B cell (primary cell): ENCODE measurements at regions not wholly inside any gene's neighbourhood (a gene's known extent, or its start where the extent isn't known, plus 50 kb on each side); places are given as distances from the start of the nearest gene placed in this dataset.

Experiments used
- ATAC-seq: fragments of 200-7000 bp; cut with Tn5 transposase; one replicate; pipeline ENCODE4 v1.10.0; 2021; ENCODE audit warnings: low read depth, mild to moderate bottlenecking, moderate number of reproducible peaks, moderate library complexity
- CTCF ChIA-PET: fragments of 350-600 bp; sonication (Branson Sonifier 250); formaldehyde crosslinking; loops from one replicate; lab custom pipeline; 2021; ENCODE audit warnings: antibody characterized with exemption, inconsistent platforms; lab: Charles Lee
- POLR2A ChIA-PET: fragments of 350-600 bp; sonication (Branson Sonifier 250); formaldehyde crosslinking; loops from one replicate; lab custom pipeline; 2021; ENCODE audit warnings: antibody characterized with exemption; lab: Charles Lee
- DNase-seq: peaks from one replicate; pipeline ENCODE4 v3.0.0; 2013
- H2AFZ ChIP-seq: 2 replicates; pipeline ENCODE4 v1.6.1; 2012; ENCODE audit warnings: mild to moderate bottlenecking, low read depth, low read length; ENCODE audit not compliant: insufficient read depth, poor library complexity, severe bottlenecking
- H3K27ac ChIP-seq, 2 donors: 1 replicate in 1 of 2; 2 replicates in 1 of 2; pipeline ENCODE4 v1.5.1; 2012 to 2013; ENCODE audit warnings: low read length in 2 of 2, mild to moderate bottlenecking in 2 of 2, moderate library complexity in 1 of 2
- H3K27me3 ChIP-seq, 4 experiments: fragments of 200-600 bp in 1 of 4; sonication (generic) in 1 of 4; replicated peaks in 1 of 4; 1 replicate in 2 of 4; 2 replicates in 2 of 4; pipeline versions ENCODE4 v1.6.1 to v1.7.0; 2013 to 2016; ENCODE audit warnings: low read length in 3 of 4, mild to moderate bottlenecking in 2 of 4, mixed read lengths in 1 of 4, moderate library complexity in 1 of 4; ENCODE audit not compliant: insufficient read depth in 4 of 4, control insufficient read depth in 3 of 4; ENCODE audit errors: control extremely low read depth in 1 of 4
- H3K36me3 ChIP-seq, 2 experiments: replicated peaks in 1 of 2; 1 replicate in 1 of 2; 2 replicates in 1 of 2; pipeline versions ENCODE4 v1.6.1 to v1.7.1; 2013; ENCODE audit warnings: low read length in 1 of 2; ENCODE audit not compliant: insufficient read depth in 2 of 2, control insufficient read depth in 1 of 2; ENCODE audit errors: control extremely low read depth in 1 of 2, extremely low read depth in 1 of 2
- H3K4me1 ChIP-seq, 2 donors: fragments of 200-600 bp in 1 of 2; sonication (generic) in 1 of 2; 1 replicate in 1 of 2; 2 replicates in 1 of 2; pipeline versions ENCODE4 v1.5.1 to v1.6.1; 2013 to 2017; ENCODE audit warnings: low read length in 2 of 2; ENCODE audit not compliant: control insufficient read depth in 2 of 2, insufficient read depth in 2 of 2
- H3K4me2 ChIP-seq: replicated peaks from 2 replicates; pipeline ENCODE3; 2012; ENCODE audit warnings: mild to moderate bottlenecking, low read depth, low read length; ENCODE audit not compliant: poor library complexity, severe bottlenecking
- H3K4me3 ChIP-seq, 5 experiments: fragments of 200-600 bp in 1 of 5; sonication (generic) in 1 of 5; 1 replicate in 3 of 5; 2 replicates in 2 of 5; pipeline versions ENCODE4 v1.5.1 to v1.7.0; 2011 to 2016; ENCODE audit warnings: low read length in 4 of 5, mild to moderate bottlenecking in 4 of 5, low read depth in 2 of 5, control low read depth in 1 of 5, moderate library complexity in 1 of 5; ENCODE audit not compliant: insufficient read depth in 1 of 5; ENCODE audit errors: control extremely low read depth in 1 of 5, extremely low read depth in 1 of 5
- H3K79me2 ChIP-seq: fragments of 200-600 bp; sonication (generic); one replicate; pipeline ENCODE4 v1.6.0; 2016; ENCODE audit warnings: low read length; ENCODE audit not compliant: control insufficient read depth, insufficient read depth
- H3K9ac ChIP-seq: fragments of 200-600 bp; sonication (generic); 2 replicates; pipeline ENCODE4 v1.6.1; 2017; ENCODE audit warnings: mild to moderate bottlenecking, low read length, moderate library complexity
- H3K9me3 ChIP-seq, 3 donors: one replicate each; pipeline versions ENCODE4 v1.6.1 to v1.7.1; 2013; ENCODE audit warnings: low read length in 2 of 3; ENCODE audit not compliant: control insufficient read depth in 2 of 3, insufficient read depth in 1 of 3; ENCODE audit errors: control extremely low read depth in 1 of 3
- H4K20me1 ChIP-seq: 2 replicates; pipeline ENCODE4 v1.6.0; 2012; ENCODE audit warnings: mild to moderate bottlenecking, low read length; ENCODE audit not compliant: insufficient read depth, control insufficient read depth, poor library complexity, severe bottlenecking
- H3K27ac Mint-ChIP-seq: one replicate; pipeline ENCODE4 v1.8.0; 2021; ENCODE audit warnings: mixed read lengths
- H3K27me3 Mint-ChIP-seq: one replicate; pipeline ENCODE4 v1.8.0; 2021; ENCODE audit warnings: mixed read lengths
- H3K4me1 Mint-ChIP-seq: one replicate; pipeline ENCODE4 v1.8.0; 2021; ENCODE audit warnings: mixed read lengths
- H3K4me3 Mint-ChIP-seq: one replicate; pipeline ENCODE4 v1.8.0; 2021; ENCODE audit warnings: mixed read lengths
- H3K9me3 Mint-ChIP-seq: one replicate; pipeline ENCODE4 v1.8.0; 2022; ENCODE audit warnings: mixed read lengths; ENCODE audit not compliant: insufficient read depth
- EZH2 ChIP-seq: IDR thresholded peaks from 2 replicates; pipeline ENCODE4 v1.6.1; 2012; ENCODE audit warnings: borderline replicate concordance, low read depth, mild to moderate bottlenecking, moderate library complexity, low read length; ENCODE audit not compliant: insufficient read depth, poor library complexity, severe bottlenecking
- WGBS: methylation state at CpG from one replicate; pipeline ENCODE4 v1.1.5; 2013; ENCODE audit warnings: missing lambda C conversion rate; ENCODE audit not compliant: insufficient coverage; 5-methylcytosine and 5-hydroxymethylcytosine counted together
- intact Hi-C: fragments of 100-400 bp; cut with micrococcal nuclease; formaldehyde crosslinking; loops from one replicate; pipeline ENCODE4 v1.10.0; 2022
- TF ChIP-seq, protein P1 (sequence below): fragments of 200-600 bp; IDR thresholded peaks from one replicate; pipeline ENCODE4 v1.8.0; 2022; ENCODE audit warnings: antibody characterized with exemption, mild to moderate bottlenecking

DNA sequence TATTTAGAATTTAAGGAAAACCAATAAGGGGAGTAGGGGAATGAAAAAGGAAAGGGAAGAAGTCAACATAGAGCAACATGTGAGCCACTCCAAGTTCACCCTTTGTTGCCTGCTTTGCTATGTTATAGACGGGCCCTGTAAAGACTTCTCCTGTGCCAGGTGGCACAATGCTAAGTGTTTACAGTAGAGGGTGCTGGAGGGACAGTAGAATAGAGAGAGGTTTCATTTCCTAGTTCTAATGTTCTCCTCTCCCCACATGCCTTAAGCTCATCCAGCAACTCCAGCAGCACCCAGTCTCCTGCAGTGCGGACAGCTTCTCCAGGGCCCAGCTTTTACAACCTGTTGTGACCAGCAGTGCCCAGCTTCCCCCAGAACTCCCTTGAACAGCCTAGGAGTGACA is 468.0 kb downstream of the HS3ST3B1 start:
- ChIA-PET CTCF (no interaction called here), POLR2A (no interaction called here)
- 100% methylated on average over 1 of the region's 2 CpGs for WGBS
- no peak overlapping the region for H3K27ac Mint-ChIP-seq
- no peaks in the 10 kb centered on the region for H4K20me1 ChIP-seq
- no peaks in the 10 kb centered on the region for H3K4me1 Mint-ChIP-seq
- intact Hi-C loops = no loop called here
- no peaks in the 10 kb centered on the region for H3K27me3 ChIP-seq
- no peak overlapping the region for H3K4me3 Mint-ChIP-seq
- DNase-seq (no peak), ATAC-seq (no peak)
- H3K27ac ChIP-seq = no peak overlapping the region
- H3K36me3 ChIP-seq = no peaks in the 10 kb centered on the region
- no peaks in the 10 kb centered on the region for H3K79me2 ChIP-seq
- peaks cover 4% of the 10 kb centered on the region for H3K27me3 Mint-ChIP-seq
- H3K4me3 ChIP-seq = no peak overlapping the region
- no peak for TF ChIP-seq EZH2
- TF ChIP-seq, protein P1, sequence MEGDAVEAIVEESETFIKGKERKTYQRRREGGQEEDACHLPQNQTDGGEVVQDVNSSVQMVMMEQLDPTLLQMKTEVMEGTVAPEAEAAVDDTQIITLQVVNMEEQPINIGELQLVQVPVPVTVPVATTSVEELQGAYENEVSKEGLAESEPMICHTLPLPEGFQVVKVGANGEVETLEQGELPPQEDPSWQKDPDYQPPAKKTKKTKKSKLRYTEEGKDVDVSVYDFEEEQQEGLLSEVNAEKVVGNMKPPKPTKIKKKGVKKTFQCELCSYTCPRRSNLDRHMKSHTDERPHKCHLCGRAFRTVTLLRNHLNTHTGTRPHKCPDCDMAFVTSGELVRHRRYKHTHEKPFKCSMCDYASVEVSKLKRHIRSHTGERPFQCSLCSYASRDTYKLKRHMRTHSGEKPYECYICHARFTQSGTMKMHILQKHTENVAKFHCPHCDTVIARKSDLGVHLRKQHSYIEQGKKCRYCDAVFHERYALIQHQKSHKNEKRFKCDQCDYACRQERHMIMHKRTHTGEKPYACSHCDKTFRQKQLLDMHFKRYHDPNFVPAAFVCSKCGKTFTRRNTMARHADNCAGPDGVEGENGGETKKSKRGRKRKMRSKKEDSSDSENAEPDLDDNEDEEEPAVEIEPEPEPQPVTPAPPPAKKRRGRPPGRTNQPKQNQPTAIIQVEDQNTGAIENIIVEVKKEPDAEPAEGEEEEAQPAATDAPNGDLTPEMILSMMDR = no peak
- H3K9me3 Mint-ChIP-seq = peaks cover 2% of the 10 kb centered on the region
- no peaks in the 10 kb centered on the region for H3K4me1 ChIP-seq
- no peak overlapping the region for H2AFZ ChIP-seq
- H3K4me2 ChIP-seq = no peak overlapping the region
- peaks cover 0 to 7% (median 5%) of the 10 kb centered on the region in 3 donors for H3K9me3 ChIP-seq
- H3K9ac ChIP-seq = no peak overlapping the region

DNA sequence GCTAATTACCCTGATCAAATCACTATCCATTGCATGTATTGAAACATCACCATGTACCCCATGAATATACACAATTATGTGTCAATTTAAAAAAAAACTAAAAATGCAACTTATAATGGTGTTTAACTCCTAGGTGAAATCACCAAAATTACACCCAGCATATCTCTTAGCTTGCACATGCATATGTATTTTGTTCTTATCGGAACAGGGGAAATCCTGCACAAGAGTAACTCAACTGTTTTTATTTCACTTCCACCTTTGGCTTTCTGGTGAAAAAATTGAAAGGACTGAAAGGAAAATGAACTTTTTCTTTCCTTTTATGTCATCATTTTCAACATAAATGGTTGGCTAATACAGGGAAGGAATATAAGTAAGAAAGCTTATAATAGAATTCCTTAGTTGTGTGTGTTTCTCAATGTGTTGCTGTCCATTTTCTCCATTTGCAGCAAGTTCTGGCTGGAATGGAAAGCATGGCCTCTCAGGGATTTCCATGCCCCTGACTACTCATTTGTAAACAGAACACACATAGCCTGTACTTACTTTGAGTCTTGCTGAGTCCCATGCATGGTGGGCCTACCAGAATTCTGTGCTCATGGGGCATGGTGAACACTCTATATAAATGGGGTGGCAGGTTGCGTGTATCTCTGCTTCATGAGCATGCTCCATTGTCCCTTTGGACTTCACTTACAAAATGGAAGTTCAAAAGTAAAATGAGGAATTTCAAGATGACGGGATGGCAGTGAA is 462.0 kb downstream of the HS3ST3B1 start:
- DNase-seq = no peak
- Histone ChIP-seq H4K20me1 (no peaks in the 10 kb centered on the region), H3K27ac (no peak overlapping the region), H2AFZ (no peak overlapping the region), H3K4me2 (no peak overlapping the region), H3K4me1 (peaks cover 0 to 4% of the 10 kb centered on the region in 2 donors), H3K4me3 (no peak overlapping the region), H3K9ac (no peak overlapping the region), H3K27me3 (peaks cover 0 to 4% (median 1%) of the 10 kb centered on the region in 4 experiments), H3K36me3 (no peaks in the 10 kb centered on the region), H3K9me3 (peaks cover 0 to 2% (median 0%) of the 10 kb centered on the region in 3 donors), H3K79me2 (no peaks in the 10 kb centered on the region)
- Mint-ChIP-seq H3K27me3 (peaks cover 19% of the 10 kb centered on the region), H3K27ac (no peak overlapping the region), H3K9me3 (no peaks in the 10 kb centered on the region), H3K4me1 (peaks cover 26% of the 10 kb centered on the region), H3K4me3 (no peak overlapping the region)
- CTCF ChIA-PET = no interaction called here
- ATAC-seq = no peak
- WGBS = no CpG with 5 or more reads among the region's 3 CpGs
- TF ChIP-seq EZH2 = no peak
- intact Hi-C loops = no loop called here
- POLR2A ChIA-PET = no interaction called here
